Uterus (tissue), 2 donors: ENCODE measurements at regions not wholly inside any gene's neighbourhood (a gene's known extent, or its start where the extent isn't known, plus 50 kb on each side); places are given as distances from the start of the nearest gene placed in this dataset.

Experiments used
- CTCF ChIP-seq, 4 experiments: fragments of 200-600 bp in 2 of 4; fragments of 450-650 bp in 2 of 4; sonication (generic) in 2 of 4; IDR thresholded peaks; one replicate each; pipeline ENCODE4 v1.5.1; 2016 to 2019; ENCODE audit warnings: antibody characterized with exemption in 4 of 4, mild to moderate bottlenecking in 2 of 4, moderate library complexity in 1 of 4
- POLR2A ChIP-seq, 2 donors: fragments of 450-650 bp; IDR thresholded peaks; one replicate each; pipeline ENCODE4 v1.6.1; 2016; ENCODE audit warnings: antibody characterized with exemption in 2 of 2, mild to moderate bottlenecking in 1 of 2, moderate library complexity in 1 of 2

GRCh38 chr18:66838340-66838987, 234.6 kb upstream of the CDH19 start:
- TF ChIP-seq POLR2A (IDR thresholded peaks at IDR 0.05) (no peak), CTCF (IDR thresholded peaks at IDR 0.05) (no peak)
